Activated CD4-positive, alpha-beta memory T cell treated with anti-CD3 and anti-CD28 coated beads, Interleukin-2, amount 10 ng/mL, durations not matched to agents 7 days and 5 days (primary cell): ENCODE measurements at regions not wholly inside any gene's neighbourhood (a gene's known extent, or its start where the extent isn't known, plus 50 kb on each side); places are given as distances from the start of the nearest gene placed in this dataset.
"Not testable (repeated sequence)": the region's sequence is repeated elsewhere in the genome, so short reads cannot be mapped to it uniquely, and the experiment has no call there.

Experiments
- CTCF ChIA-PET: fragments of 350-600 bp; sonication (Branson Sonifier 250); formaldehyde crosslinking; loops from one replicate; lab custom pipeline; 2021; ENCODE audit warnings: antibody characterized with exemption, inconsistent platforms; lab: Charles Lee
- POLR2A ChIA-PET: fragments of 350-600 bp; sonication (Branson Sonifier 250); formaldehyde crosslinking; loops from one replicate; lab custom pipeline; 2021; ENCODE audit warnings: antibody characterized with exemption; lab: Charles Lee
- DNase-seq: peaks from one replicate; pipeline ENCODE4 v3.0.0-alpha.2; 2020
- H3K27ac Mint-ChIP-seq: one replicate; pipeline ENCODE4 v1.8.0; 2021; ENCODE audit warnings: mild to moderate bottlenecking, mixed read lengths
- H3K27me3 Mint-ChIP-seq: one replicate; pipeline ENCODE4 v1.8.0; 2021; ENCODE audit warnings: mixed read lengths
- H3K36me3 Mint-ChIP-seq: one replicate; pipeline ENCODE4 v1.8.0; 2021; ENCODE audit warnings: low read depth, mixed read lengths
- H3K4me1 Mint-ChIP-seq: one replicate; pipeline ENCODE4 v1.8.0; 2021; ENCODE audit warnings: mixed read lengths
- H3K4me3 Mint-ChIP-seq: one replicate; pipeline ENCODE4 v1.8.0; 2021; ENCODE audit warnings: mild to moderate bottlenecking, mixed read lengths
- H3K9me3 Mint-ChIP-seq: one replicate; pipeline ENCODE4 v1.8.0; 2021; ENCODE audit warnings: mixed read lengths

GRCh38 chr6:151689499-151690201 is 117.8 kb upstream of the ESR1 start:
- Mint-ChIP-seq H3K9me3 (no peaks in the 10 kb centered on the region), H3K4me3 (no peak overlapping the region), H3K27me3 (peaks cover 4% of the 10 kb centered on the region), H3K36me3 (peaks cover 6% of the 10 kb centered on the region), H3K4me1 (peaks cover 27% of the 10 kb centered on the region), H3K27ac (peak overlapping the region; percentile 67)
- POLR2A ChIA-PET: interaction anchor here (1.1 to 2.2 kb wide), 8 partner anchors 12 to 612 kb away, joined by 3 to 11 read pairs (median 9); no protein-coding TSS in a partner anchor
- CTCF ChIA-PET: interaction anchor here (1.2 to 2.5 kb wide), 12 partner anchors 9 to 612 kb away, joined by 3 to 14 read pairs (median 5); no protein-coding TSS in a partner anchor
- no peak for DNase-seq

GRCh38 chr6:151690303-151690702 is 117.2 kb upstream of the ESR1 start:
- Mint-ChIP-seq H3K4me3 (peak overlapping the region; percentile 73), H3K27ac (peak overlapping the region; percentile 67), H3K4me1 (peaks cover 27% of the 10 kb centered on the region), H3K9me3 (no peaks in the 10 kb centered on the region), H3K27me3 (peaks cover 4% of the 10 kb centered on the region), H3K36me3 (peaks cover 6% of the 10 kb centered on the region)
- DNase-seq: no peak
- CTCF ChIA-PET: interaction anchor here (0.6 to 2.5 kb wide), 20 partner anchors 10 to 648 kb away, joined by 3 to 14 read pairs (median 4); partner anchors contain the start of gene ESR1
- POLR2A ChIA-PET: interaction anchor here (0.8 to 2.2 kb wide), 10 partner anchors 10 to 611 kb away, joined by 3 to 11 read pairs (median 6); no protein-coding TSS in a partner anchor

- peak overlapping the region; percentile 67 for H3K27ac Mint-ChIP-seq
- H3K9me3 Mint-ChIP-seq: no peaks in the 10 kb centered on the region
- H3K4me1 Mint-ChIP-seq: peaks cover 27% of the 10 kb centered on the region
- peaks cover 6% of the 10 kb centered on the region for H3K36me3 Mint-ChIP-seq
- H3K4me3 Mint-ChIP-seq: peak overlapping the region; percentile 73
- ChIA-PET CTCF (interaction anchor here (0.6 to 2.5 kb wide), 21 partner anchors 10 to 647 kb away, joined by 3 to 14 read pairs (median 4); partner anchors contain the start of gene ESR1), POLR2A (interaction anchor here (0.6 to 2.2 kb wide), 11 partner anchors 10 to 610 kb away, joined by 3 to 11 read pairs (median 4); no protein-coding TSS in a partner anchor)
- peaks cover 4% of the 10 kb centered on the region for H3K27me3 Mint-ChIP-seq
- peak; percentile 46 for DNase-seq
Observed at GRCh38 chr6:151690768-151691562, 116.5 kb upstream of the ESR1 start.

- Mint-ChIP-seq H3K9me3 (no peaks in the 10 kb centered on the region), H3K27me3 (peaks cover 8% of the 10 kb centered on the region), H3K27ac (no peak overlapping the region), H3K4me3 (peak overlapping the region; percentile 1), H3K36me3 (peaks cover 6% of the 10 kb centered on the region), H3K4me1 (peaks cover 27% of the 10 kb centered on the region)
- ChIA-PET CTCF (interaction anchor here (2.5 kb wide), 1 partner anchor 73 kb away, joined by 10 read pairs; no protein-coding TSS in a partner anchor), POLR2A (interaction anchor here (1.2 kb wide), 1 partner anchor 10 kb away, joined by 3 read pairs; no protein-coding TSS in a partner anchor)
- no peak for DNase-seq
Observed at GRCh38 chr6:151692216-151692615, 115.3 kb upstream of the ESR1 start.

DNA sequence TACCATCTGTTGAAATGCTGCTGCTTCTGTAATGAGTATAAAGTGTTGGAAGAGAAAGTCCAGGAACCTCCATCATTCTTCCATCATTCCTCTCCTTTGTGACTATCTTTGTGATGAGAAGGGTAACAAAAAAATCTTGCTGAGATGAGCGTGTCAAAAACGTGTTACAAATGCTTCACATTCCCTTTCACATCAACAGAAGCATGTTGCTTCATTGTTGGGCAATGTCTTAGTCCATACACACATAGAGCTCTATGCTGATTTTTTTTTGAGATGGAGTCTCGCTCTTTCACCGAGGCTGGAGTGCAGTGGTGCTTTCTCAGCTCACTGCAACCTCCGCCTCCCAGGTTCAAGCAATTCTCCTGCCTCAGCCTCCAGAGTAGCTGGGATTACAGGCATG is 114.1 kb upstream of the ESR1 start:
- CTCF ChIA-PET: interaction anchor here (1.4 kb wide), 1 partner anchor 10 kb away, joined by 3 read pairs; no protein-coding TSS in a partner anchor
- no peak for DNase-seq
- no peak overlapping the region for H3K27ac Mint-ChIP-seq

GRCh38 chr6:151695156-151695555 is 112.3 kb upstream of the ESR1 start:
- Mint-ChIP-seq H3K9me3 (no peaks in the 10 kb centered on the region), H3K27ac (no peak overlapping the region), H3K4me1 (peaks cover 23% of the 10 kb centered on the region), H3K36me3 (peaks cover 6% of the 10 kb centered on the region), H3K4me3 (no peak overlapping the region), H3K27me3 (peaks cover 9% of the 10 kb centered on the region)
- ChIA-PET POLR2A (no interaction called here), CTCF (interaction anchor here (1.4 kb wide), 1 partner anchor 8 kb away, joined by 3 read pairs; no protein-coding TSS in a partner anchor)
- DNase-seq: no peak

More for the DNA sequence above, 114.1 kb upstream of the ESR1 start:
- Mint-ChIP-seq H3K4me1 (peaks cover 27% of the 10 kb centered on the region), H3K4me3 (no peak overlapping the region), H3K36me3 (peaks cover 6% of the 10 kb centered on the region), H3K27me3 (peaks cover 7% of the 10 kb centered on the region), H3K9me3 (no peaks in the 10 kb centered on the region)
- POLR2A ChIA-PET: interaction anchor here (0.8 to 1.2 kb wide), 2 partner anchors 9 to 609 kb away, joined by 3 to 4 read pairs; no protein-coding TSS in a partner anchor

DNA sequence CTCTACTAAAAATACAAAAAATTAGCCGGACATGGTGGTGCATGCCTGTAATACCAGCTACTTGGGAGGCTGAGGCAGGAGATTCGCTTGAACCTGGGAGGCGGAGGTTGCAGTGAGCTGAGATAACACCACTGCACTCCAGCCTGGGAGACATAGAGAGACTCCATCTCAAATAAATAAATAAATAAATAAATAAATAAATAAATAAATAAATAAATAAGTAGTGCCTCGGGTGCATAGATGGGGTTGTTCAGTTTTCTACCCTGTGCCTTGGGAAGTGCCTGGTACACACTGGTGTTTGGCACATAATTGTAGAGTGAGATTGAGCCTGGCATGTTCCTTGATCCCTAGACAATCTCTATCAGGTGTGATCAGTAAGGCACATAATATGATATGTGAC is 111.2 kb upstream of the ESR1 start:
- CTCF ChIA-PET: interaction anchor here (0.8 kb wide), 1 partner anchor 642 kb away, joined by 3 read pairs; no protein-coding TSS in a partner anchor
- H3K27me3 Mint-ChIP-seq, POLR2A ChIA-PET, DNase-seq, H3K9me3 Mint-ChIP-seq, H3K27ac Mint-ChIP-seq, H3K36me3 Mint-ChIP-seq, H3K4me3 Mint-ChIP-seq: not testable (repeated sequence)
- peaks cover 16% of the 10 kb centered on the region for H3K4me1 Mint-ChIP-seq

- POLR2A ChIA-PET: no interaction called here
- Mint-ChIP-seq H3K27me3 (peaks cover 9% of the 10 kb centered on the region), H3K4me3 (no peak overlapping the region), H3K9me3 (no peaks in the 10 kb centered on the region), H3K36me3 (peaks cover 2% of the 10 kb centered on the region), H3K27ac (no peak overlapping the region), H3K4me1 (peaks cover 27% of the 10 kb centered on the region)
- CTCF ChIA-PET: no interaction called here
- no peak for DNase-seq
Observed at GRCh38 chr6:151698931-151699700, 108.4 kb upstream of the ESR1 start.

DNA sequence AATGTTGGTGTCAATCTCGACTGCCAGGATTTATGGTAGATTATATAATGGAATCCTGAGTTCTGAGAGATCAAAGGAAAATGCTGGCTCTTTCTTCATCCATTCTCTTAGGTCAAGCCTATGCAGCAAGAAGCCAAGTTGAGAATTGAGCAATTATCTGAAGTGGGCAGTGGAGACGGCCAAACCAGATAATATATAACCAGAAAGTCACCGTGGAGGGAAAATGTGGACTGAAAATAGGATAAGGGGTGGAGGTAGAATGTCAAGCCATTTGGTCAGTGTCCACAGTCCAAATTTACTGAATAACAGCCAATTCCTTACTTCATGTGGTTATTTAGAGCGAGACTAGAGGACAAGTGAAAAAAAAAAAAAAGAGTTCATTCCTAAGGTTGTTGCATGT is 107.8 kb upstream of the ESR1 start:
- no peak overlapping the region for H3K4me3 Mint-ChIP-seq
- POLR2A ChIA-PET: no interaction called here
- no peak for DNase-seq
- peaks cover 2% of the 10 kb centered on the region for H3K36me3 Mint-ChIP-seq
- no peak overlapping the region for H3K27ac Mint-ChIP-seq
- peaks cover 30% of the 10 kb centered on the region for H3K4me1 Mint-ChIP-seq
- H3K27me3 Mint-ChIP-seq: peaks cover 9% of the 10 kb centered on the region
- CTCF ChIA-PET: no interaction called here
- H3K9me3 Mint-ChIP-seq: no peaks in the 10 kb centered on the region

DNA sequence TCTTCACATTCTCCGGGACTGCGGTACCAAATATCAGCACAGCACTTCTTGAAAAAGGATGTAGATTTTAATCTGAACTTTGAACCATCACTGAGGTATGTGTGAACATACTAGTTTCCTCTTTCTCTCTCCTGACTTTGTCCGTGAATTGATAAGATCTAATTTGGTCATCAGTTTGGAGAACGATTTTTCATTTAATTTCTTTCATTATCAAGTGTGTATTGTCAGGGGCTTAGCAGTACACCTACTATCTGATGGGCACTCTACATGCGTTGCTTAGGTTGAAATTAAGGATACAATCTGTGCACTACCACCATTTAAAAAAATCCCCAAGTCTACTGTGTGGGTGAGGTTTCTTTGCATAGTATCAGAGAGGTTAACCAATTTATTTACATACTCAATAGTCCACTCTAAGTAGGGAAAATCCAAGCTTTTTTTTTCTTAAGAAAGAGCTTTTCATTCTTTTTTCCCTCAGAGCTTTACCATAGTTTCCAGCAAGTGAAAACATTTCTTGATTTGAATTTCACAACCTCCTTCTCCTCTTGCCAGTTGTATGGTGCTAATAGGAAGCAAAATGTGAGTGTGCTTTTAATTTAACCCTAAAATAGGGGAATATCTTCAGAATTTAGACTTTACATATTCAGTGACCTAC is 105.4 kb upstream of the ESR1 start:
- Mint-ChIP-seq H3K36me3 (peaks cover 2% of the 10 kb centered on the region), H3K27me3 (peaks cover 2% of the 10 kb centered on the region), H3K4me3 (peak overlapping the region; percentile 49), H3K9me3 (no peaks in the 10 kb centered on the region), H3K4me1 (peaks cover 30% of the 10 kb centered on the region), H3K27ac (peak overlapping the region; percentile 80)
- CTCF ChIA-PET: interaction anchor here (1.3 kb wide), 1 partner anchor 12 kb away, joined by 4 read pairs; no protein-coding TSS in a partner anchor
- no peak for DNase-seq
- POLR2A ChIA-PET: interaction anchor here (1.1 to 2.1 kb wide), 2 partner anchors 9 to 11 kb away, joined by 3 to 9 read pairs; no protein-coding TSS in a partner anchor

DNA sequence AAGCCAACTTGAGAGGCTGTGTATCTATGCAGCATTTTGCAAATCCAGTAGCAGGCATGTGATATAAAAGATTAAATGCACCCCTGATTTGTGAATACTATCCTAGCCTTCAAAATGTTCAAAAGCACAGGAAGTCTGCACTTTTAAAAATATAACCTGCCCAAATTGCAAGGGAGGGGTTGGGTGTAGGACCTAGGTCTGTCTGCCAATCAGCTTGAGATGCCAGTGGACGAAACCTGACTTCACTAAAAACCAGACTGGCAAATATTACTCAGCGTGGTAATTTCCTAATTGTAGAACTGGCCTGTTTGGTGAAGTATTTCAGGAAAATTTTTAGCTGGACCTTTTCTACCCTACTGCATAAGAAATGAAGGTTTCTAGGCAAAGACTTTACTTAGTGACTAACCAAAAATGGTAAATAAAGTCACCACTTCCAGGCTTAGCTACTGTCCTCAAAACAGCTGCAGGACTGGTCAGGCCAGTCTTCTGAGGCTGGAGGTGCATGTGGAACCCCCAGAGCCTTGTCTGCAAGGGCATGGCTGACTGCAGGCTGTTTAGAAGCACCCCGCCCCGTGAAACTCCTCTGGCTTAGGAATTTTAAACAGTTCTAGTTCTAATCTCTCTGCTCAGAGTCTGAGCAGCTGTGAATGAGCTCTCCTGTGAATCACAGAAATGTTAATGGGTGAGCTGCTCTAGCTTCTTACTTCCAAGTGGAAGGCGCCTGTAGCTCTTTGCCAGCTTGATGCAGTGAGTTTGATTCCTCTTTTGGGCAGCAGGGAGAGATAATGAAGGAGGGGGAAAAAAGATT is 104.4 kb upstream of the ESR1 start:
- H3K4me3 Mint-ChIP-seq: no peak overlapping the region
- H3K9me3 Mint-ChIP-seq: no peaks in the 10 kb centered on the region
- ChIA-PET POLR2A (interaction anchor here (1.1 kb wide), 1 partner anchor 10 kb away, joined by 3 read pairs; no protein-coding TSS in a partner anchor), CTCF (interaction anchor here (0.7 kb wide), 1 partner anchor 9 kb away, joined by 3 read pairs; no protein-coding TSS in a partner anchor)
- H3K36me3 Mint-ChIP-seq: peaks cover 2% of the 10 kb centered on the region
- H3K27ac Mint-ChIP-seq: peak overlapping the region; percentile 12
- no peak for DNase-seq
- H3K27me3 Mint-ChIP-seq: peaks cover 4% of the 10 kb centered on the region
- H3K4me1 Mint-ChIP-seq: peaks cover 30% of the 10 kb centered on the region
